ENCODE measurements at regions not wholly inside any gene's neighbourhood (a gene's known extent, or its start where the extent isn't known, plus 50 kb on each side); places are given as distances from the start of the nearest gene placed in this dataset.

DNA sequence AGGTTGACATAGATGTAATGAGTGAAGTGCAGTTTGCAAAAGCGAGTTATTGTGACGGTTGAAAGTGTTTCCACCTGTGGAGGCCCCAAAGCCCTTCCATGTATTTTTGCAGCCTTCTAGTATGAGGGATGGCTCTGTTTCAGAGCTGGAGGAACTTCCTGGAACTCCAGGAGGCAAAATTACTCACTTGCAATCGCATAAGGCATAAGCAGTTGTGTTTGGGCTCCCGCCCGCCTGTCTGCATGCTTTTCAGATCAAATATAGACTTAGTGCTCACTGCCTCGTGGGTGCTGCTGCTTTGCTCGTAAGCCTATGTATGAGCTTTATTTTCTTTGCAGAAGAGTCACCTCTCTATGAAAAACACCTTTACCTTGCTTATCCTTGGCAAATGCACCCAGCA is 146.8 kb upstream of the LARGE1 start:
- no peak for TF ChIP-seq EEA1 (CRISPR knock-in tag; IDR thresholded peaks at IDR 0.05; ENCODE audit: borderline replicate concordance)
- TF ChIP-seq ZNF678 (CRISPR knock-in tag; IDR thresholded peaks at IDR 0.05), result no peak
- no peak for TF ChIP-seq ELF1 (CRISPR knock-in tag; IDR thresholded peaks at IDR 0.05)
- TF ChIP-seq ASH2L (IDR thresholded peaks at IDR 0.05; ENCODE audit: insufficient read length, low read depth, low read length), result no peak
- no peak for TF ChIP-seq POLR2AphosphoS2 (IDR thresholded peaks at IDR 0.05; ENCODE audit: low read depth, low read length)
- TF ChIP-seq RFX5 (IDR thresholded peaks at IDR 0.05; ENCODE audit: low read depth, low read length), result no peak
- TF ChIP-seq MXI1 (IDR thresholded peaks at IDR 0.05; ENCODE audit: borderline replicate concordance, low read depth, low read length), result no peak

All from HepG2 (cell line).